ENCODE measurements at regions not wholly inside any gene's neighbourhood (a gene's known extent, or its start where the extent isn't known, plus 50 kb on each side); places are given as distances from the start of the nearest gene placed in this dataset.

DNA sequence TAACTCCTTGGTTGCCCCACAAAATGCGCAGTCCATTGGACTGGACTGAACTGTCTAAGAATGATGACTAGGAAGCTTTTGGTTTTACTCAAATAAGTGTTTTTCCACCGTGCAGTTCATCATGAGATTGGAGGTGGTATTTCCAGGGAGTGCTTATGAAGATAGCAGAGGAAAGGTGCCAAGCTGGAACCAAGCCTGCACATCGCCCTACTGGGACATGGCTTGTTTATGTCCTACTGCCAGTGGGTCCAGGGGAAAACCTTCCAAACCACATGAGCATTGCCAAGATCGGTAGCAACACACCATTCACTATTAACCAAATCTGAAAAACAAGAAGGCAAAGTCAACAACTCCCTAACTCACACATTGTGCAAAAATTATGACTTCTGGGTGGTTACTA is 54.7 kb upstream of the DSCAM start:
- no peak for DNase-seq
- Histone ChIP-seq H3K4me1 (ENCODE audit: control insufficient read depth in 2 of 3, insufficient read depth in 2 of 3, low read depth in 1 of 3, low read length in 3 of 3) (no peaks in the 10 kb centered on the region), H3K27me3 (ENCODE audit: control insufficient read depth, insufficient read depth, low read length) (no peaks in the 10 kb centered on the region), H3K9ac (ENCODE audit: low read length in 3 of 3) (no peak overlapping the region), H3K27ac (ENCODE audit: low read depth in 2 of 2, low read length in 2 of 2) (no peak overlapping the region), H3K9me3 (ENCODE audit: control insufficient read depth in 2 of 3, insufficient read depth in 1 of 3, low read length in 3 of 3) (peaks cover 0 to 5% (median 0%) of the 10 kb centered on the region in 3 donors), H3K4me3 (ENCODE audit: low read length in 3 of 3) (no peak overlapping the region), H3K36me3 (ENCODE audit: control insufficient read depth in 2 of 3, insufficient read depth in 3 of 3, low read length in 3 of 3) (no peaks in the 10 kb centered on the region)
- intact Hi-C loops (cut with DNase I) = no loop called here
- TF ChIP-seq, protein P1, sequence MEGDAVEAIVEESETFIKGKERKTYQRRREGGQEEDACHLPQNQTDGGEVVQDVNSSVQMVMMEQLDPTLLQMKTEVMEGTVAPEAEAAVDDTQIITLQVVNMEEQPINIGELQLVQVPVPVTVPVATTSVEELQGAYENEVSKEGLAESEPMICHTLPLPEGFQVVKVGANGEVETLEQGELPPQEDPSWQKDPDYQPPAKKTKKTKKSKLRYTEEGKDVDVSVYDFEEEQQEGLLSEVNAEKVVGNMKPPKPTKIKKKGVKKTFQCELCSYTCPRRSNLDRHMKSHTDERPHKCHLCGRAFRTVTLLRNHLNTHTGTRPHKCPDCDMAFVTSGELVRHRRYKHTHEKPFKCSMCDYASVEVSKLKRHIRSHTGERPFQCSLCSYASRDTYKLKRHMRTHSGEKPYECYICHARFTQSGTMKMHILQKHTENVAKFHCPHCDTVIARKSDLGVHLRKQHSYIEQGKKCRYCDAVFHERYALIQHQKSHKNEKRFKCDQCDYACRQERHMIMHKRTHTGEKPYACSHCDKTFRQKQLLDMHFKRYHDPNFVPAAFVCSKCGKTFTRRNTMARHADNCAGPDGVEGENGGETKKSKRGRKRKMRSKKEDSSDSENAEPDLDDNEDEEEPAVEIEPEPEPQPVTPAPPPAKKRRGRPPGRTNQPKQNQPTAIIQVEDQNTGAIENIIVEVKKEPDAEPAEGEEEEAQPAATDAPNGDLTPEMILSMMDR (IDR thresholded peaks at IDR 0.05; ENCODE audit: borderline replicate concordance, extremely low read depth, insufficient read depth) = no peak
- FAIRE-seq = no peak

DNA sequence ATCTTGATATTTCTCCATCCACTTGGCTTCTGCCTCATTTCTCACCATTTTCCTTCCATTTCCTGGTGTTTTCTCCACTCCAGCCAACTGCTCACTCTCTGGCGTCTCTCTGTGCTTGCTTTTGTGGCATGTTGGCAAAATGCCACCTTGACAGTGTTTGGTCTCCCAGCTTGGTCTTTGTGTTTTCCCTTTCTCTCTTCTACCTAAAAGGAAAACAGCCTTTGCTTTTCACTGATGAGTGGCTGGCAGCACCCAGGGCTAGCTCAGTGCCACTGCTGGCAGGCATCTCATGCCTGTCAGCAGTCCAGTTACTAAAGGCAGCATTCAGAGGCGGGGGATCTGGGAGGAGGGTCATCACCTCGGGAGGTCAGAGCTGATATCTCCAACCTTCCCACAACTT is 55.3 kb upstream of the DSCAM start:
- Histone ChIP-seq H3K4me1 (ENCODE audit: control insufficient read depth in 2 of 3, insufficient read depth in 2 of 3, low read depth in 1 of 3, low read length in 3 of 3) (no peaks in the 10 kb centered on the region), H3K9me3 (ENCODE audit: control insufficient read depth in 2 of 3, insufficient read depth in 1 of 3, low read length in 3 of 3) (no peaks in the 10 kb centered on the region), H3K27me3 (ENCODE audit: control insufficient read depth, insufficient read depth, low read length) (no peaks in the 10 kb centered on the region), H3K9ac (ENCODE audit: low read length in 3 of 3) (no peak overlapping the region), H3K27ac (ENCODE audit: low read depth in 2 of 2, low read length in 2 of 2) (no peak overlapping the region), H3K36me3 (ENCODE audit: control insufficient read depth in 2 of 3, insufficient read depth in 3 of 3, low read length in 3 of 3) (no peaks in the 10 kb centered on the region), H3K4me3 (ENCODE audit: low read length in 3 of 3) (no peak overlapping the region)
- TF ChIP-seq, protein P1 (IDR thresholded peaks at IDR 0.05; ENCODE audit: borderline replicate concordance, extremely low read depth, insufficient read depth) = no peak
- intact Hi-C loops (cut with DNase I) = no loop called here
- FAIRE-seq = no peak
- no peak for DNase-seq

DNA sequence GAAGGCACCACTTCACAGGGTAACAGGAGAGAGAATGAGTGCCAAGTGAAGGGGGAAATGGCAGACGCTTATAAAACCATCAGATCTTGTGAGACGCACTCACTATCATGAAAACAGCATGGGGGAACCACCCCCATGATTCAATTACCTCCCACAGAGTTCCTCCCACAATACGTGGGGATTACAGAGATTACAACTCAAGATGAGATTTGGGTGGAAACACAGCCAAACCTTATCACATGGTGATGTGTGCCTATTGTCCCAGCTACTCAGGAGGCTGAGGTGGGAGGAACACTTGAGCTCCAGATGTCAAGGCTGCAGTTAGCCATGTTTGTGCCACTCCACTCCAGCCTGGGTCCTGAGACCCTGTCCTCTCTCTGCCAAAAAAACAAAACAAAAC is 56.0 kb upstream of the DSCAM start:
- H3K27ac ChIP-seq (ENCODE audit: low read depth in 2 of 2, low read length in 2 of 2) = no peak overlapping the region

GRCh38 chr21:40905251-40905650 is 58.3 kb upstream of the DSCAM start:
- H3K27ac ChIP-seq (ENCODE audit: low read depth in 2 of 2, low read length in 2 of 2) = no peak overlapping the region
- no peak for DNase-seq
- H3K36me3 ChIP-seq (ENCODE audit: control insufficient read depth in 2 of 3, insufficient read depth in 3 of 3, low read length in 3 of 3) = no peaks in the 10 kb centered on the region
- H3K4me3 ChIP-seq (ENCODE audit: low read length in 3 of 3) = no peak overlapping the region
- TF ChIP-seq, protein P1 (IDR thresholded peaks at IDR 0.05; ENCODE audit: borderline replicate concordance, extremely low read depth, insufficient read depth) = no peak
- H3K9ac ChIP-seq (ENCODE audit: low read length in 3 of 3) = no peak overlapping the region
- no peaks in the 10 kb centered on the region for H3K9me3 ChIP-seq (ENCODE audit: control insufficient read depth in 2 of 3, insufficient read depth in 1 of 3, low read length in 3 of 3)
- intact Hi-C loops (cut with DNase I) = no loop called here
- no peaks in the 10 kb centered on the region for H3K4me1 ChIP-seq (ENCODE audit: control insufficient read depth in 2 of 3, insufficient read depth in 2 of 3, low read depth in 1 of 3, low read length in 3 of 3)
- no peak for FAIRE-seq
- H3K27me3 ChIP-seq (ENCODE audit: control insufficient read depth, insufficient read depth, low read length) = no peaks in the 10 kb centered on the region

More for the DNA sequence above, 56.0 kb upstream of the DSCAM start:
- intact Hi-C loops (cut with DNase I) = no loop called here
- DNase-seq = no peak
- Histone ChIP-seq H3K4me3 (ENCODE audit: low read length in 3 of 3) (no peak overlapping the region), H3K9ac (ENCODE audit: low read length in 3 of 3) (no peak overlapping the region), H3K4me1 (ENCODE audit: control insufficient read depth in 2 of 3, insufficient read depth in 2 of 3, low read depth in 1 of 3, low read length in 3 of 3) (no peaks in the 10 kb centered on the region), H3K9me3 (ENCODE audit: control insufficient read depth in 2 of 3, insufficient read depth in 1 of 3, low read length in 3 of 3) (no peaks in the 10 kb centered on the region), H3K36me3 (ENCODE audit: control insufficient read depth in 2 of 3, insufficient read depth in 3 of 3, low read length in 3 of 3) (no peaks in the 10 kb centered on the region), H3K27me3 (ENCODE audit: control insufficient read depth, insufficient read depth, low read length) (no peaks in the 10 kb centered on the region)
- FAIRE-seq = no peak
- TF ChIP-seq, protein P1 (IDR thresholded peaks at IDR 0.05; ENCODE audit: borderline replicate concordance, extremely low read depth, insufficient read depth) = no peak
